22Rv1 (cell line): ENCODE measurements at regions not wholly inside any gene's neighbourhood (a gene's known extent, or its start where the extent isn't known, plus 50 kb on each side); places are given as distances from the start of the nearest gene placed in this dataset.

Experiments
- H3K27ac ChIP-seq: fragments of 450-650 bp; 2 replicates; pipeline ENCODE4 v1.5.1; 2017
- CTCF ChIP-seq: fragments of 450-650 bp; IDR thresholded peaks from 2 replicates; pipeline ENCODE4 v1.5.1; 2017; ENCODE audit warnings: mild to moderate bottlenecking
- ZFX ChIP-seq: fragments of 450-650 bp; IDR thresholded peaks from 2 replicates; pipeline ENCODE4 v1.6.1; 2017; ENCODE audit warnings: antibody characterized with exemption, borderline replicate concordance

- TF ChIP-seq CTCF (no peak), ZFX (no peak)
- H3K27ac ChIP-seq: no peak overlapping the region
These were observed 146.1 kb upstream of the PBDC1 start for GRCh38 chrX:76026751-76027150.

- no peak overlapping the region for H3K27ac ChIP-seq
- TF ChIP-seq ZFX (no peak), CTCF (no peak)
These were observed 143.5 kb upstream of the PBDC1 start for GRCh38 chrX:76029385-76029784.

GRCh38 chrX:76064825-76065224 is 108.0 kb upstream of the PBDC1 start:
- H3K27ac ChIP-seq: no peak overlapping the region

GRCh38 chrX:76076124-76076523 is 96.7 kb upstream of the PBDC1 start:
- no peak overlapping the region for H3K27ac ChIP-seq
- TF ChIP-seq ZFX (no peak), CTCF (no peak)

More at GRCh38 chrX:76064825-76065224, 108.0 kb upstream of the PBDC1 start:
- TF ChIP-seq CTCF (no peak), ZFX (no peak)

- H3K27ac ChIP-seq: no peak overlapping the region
- TF ChIP-seq CTCF (peak; percentile 37), ZFX (no peak)
These were observed 63.2 kb upstream of the PBDC1 start for GRCh38 chrX:76109654-76110053.
